IPS DF 6.9 (cell line): ENCODE measurements at regions not wholly inside any gene's neighbourhood (a gene's known extent, or its start where the extent isn't known, plus 50 kb on each side); places are given as distances from the start of the nearest gene placed in this dataset.

Source experiments
- DNase-seq: peaks from one replicate; pipeline ENCODE4 v3.0.0-alpha.2; 2013; ENCODE audit warnings: low read depth, low spot score
- H3K27ac ChIP-seq: one replicate; pipeline ENCODE4 v1.5.1; 2013; ENCODE audit warnings: low read length, control low read depth
- H3K27me3 ChIP-seq: 2 replicates; pipeline ENCODE4 v1.6.1; 2013; ENCODE audit warnings: mild to moderate bottlenecking, low read length; ENCODE audit not compliant: control insufficient read depth, insufficient read depth
- H3K36me3 ChIP-seq: 2 replicates; pipeline ENCODE4 v1.6.1; 2013; ENCODE audit warnings: low read length; ENCODE audit not compliant: control insufficient read depth, insufficient read depth
- H3K4me1 ChIP-seq: 2 replicates; pipeline ENCODE4 v1.6.1; 2013; ENCODE audit warnings: low read length; ENCODE audit not compliant: control insufficient read depth, insufficient read depth
- H3K4me3 ChIP-seq: 2 replicates; pipeline ENCODE4 v1.5.1; 2013; ENCODE audit warnings: mild to moderate bottlenecking, low read length
- H3K9me3 ChIP-seq: 2 replicates; pipeline ENCODE4 v1.6.1; 2013; ENCODE audit warnings: low read length, inconsistent platforms; ENCODE audit not compliant: control insufficient read depth, insufficient read depth
- WGBS: extraction: QIAGEN DNeasy Blood & Tissue Kit; methylation state at CpG from one replicate; pipeline ENCODE4 v1.1.7; 2013; ENCODE audit warnings: mixed read lengths, missing lambda C conversion rate; ENCODE audit not compliant: insufficient read length, insufficient coverage; 5-methylcytosine and 5-hydroxymethylcytosine counted together

GRCh38 chr9:82090046-82090445 is 101.5 kb downstream of the SPATA31D1 start:
- Histone ChIP-seq H3K27ac (no peak overlapping the region), H3K4me3 (no peak overlapping the region), H3K4me1 (no peaks in the 10 kb centered on the region), H3K9me3 (no peaks in the 10 kb centered on the region), H3K36me3 (no peaks in the 10 kb centered on the region), H3K27me3 (no peaks in the 10 kb centered on the region)
- no peak for DNase-seq
- no CpG with 5 or more reads among the region's 2 CpGs for WGBS

DNA sequence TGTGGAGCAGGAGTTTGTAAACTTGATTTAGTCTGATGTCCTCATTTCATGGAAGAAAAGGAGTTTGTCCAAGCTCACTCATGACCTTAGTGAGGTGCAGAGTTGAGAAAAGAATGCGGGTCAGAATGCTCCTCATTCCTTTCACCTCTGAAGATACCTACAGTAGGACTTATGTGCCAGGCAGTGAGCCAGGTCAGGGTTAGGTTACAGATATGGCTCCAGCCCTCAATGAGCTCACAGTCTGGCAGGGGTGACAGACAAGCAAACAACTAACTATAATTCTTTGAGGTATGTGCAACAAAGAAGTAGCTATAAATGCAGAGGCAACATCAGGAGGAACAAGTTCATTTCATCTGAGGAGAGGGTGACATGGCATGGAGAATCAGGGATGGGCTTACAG is 102.5 kb downstream of the SPATA31D1 start:
- no peaks in the 10 kb centered on the region for H3K9me3 ChIP-seq
- no peaks in the 10 kb centered on the region for H3K36me3 ChIP-seq
- WGBS: no CpG with 5 or more reads among the region's 1 CpG

GRCh38 chr9:82091610-82092009 is 103.0 kb downstream of the SPATA31D1 start:
- Histone ChIP-seq H3K27me3 (no peaks in the 10 kb centered on the region), H3K4me1 (no peaks in the 10 kb centered on the region), H3K36me3 (no peaks in the 10 kb centered on the region), H3K4me3 (no peak overlapping the region), H3K9me3 (no peaks in the 10 kb centered on the region), H3K27ac (no peak overlapping the region)
- DNase-seq: no peak
- no CpG with 5 or more reads among the region's 2 CpGs for WGBS

More for the DNA sequence above, 102.5 kb downstream of the SPATA31D1 start:
- Histone ChIP-seq H3K4me3 (no peak overlapping the region), H3K4me1 (no peaks in the 10 kb centered on the region), H3K27me3 (no peaks in the 10 kb centered on the region), H3K27ac (no peak overlapping the region)
- no peak for DNase-seq

DNA sequence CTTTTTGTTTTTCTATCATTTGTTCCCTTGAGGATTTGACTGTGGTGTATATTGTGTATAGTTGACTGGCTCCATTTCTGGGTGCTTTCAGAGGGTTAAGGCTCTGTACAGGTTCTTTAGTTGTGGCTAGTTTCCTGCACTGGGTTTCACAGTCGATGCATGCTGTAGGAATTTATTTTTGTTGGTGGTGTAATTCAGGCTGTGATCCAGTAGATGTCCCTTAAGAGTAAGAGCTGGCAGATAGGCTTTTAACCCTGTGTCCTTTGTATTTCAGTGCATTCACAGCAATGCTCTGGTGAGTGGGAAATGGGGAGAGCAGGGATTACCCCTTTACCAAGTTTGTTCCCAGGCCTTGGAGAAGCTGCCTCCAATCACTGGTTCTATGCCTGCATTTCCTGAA is 112.9 kb downstream of the SPATA31D1 start:
- DNase-seq: no peak

GRCh38 chr9:82104252-82104651 is 115.7 kb downstream of the SPATA31D1 start:
- no peaks in the 10 kb centered on the region for H3K27me3 ChIP-seq
- no peaks in the 10 kb centered on the region for H3K36me3 ChIP-seq
- no peak for DNase-seq
- H3K4me3 ChIP-seq: no peak overlapping the region
- H3K4me1 ChIP-seq: no peaks in the 10 kb centered on the region
- peaks cover 2% of the 10 kb centered on the region; the same call in 1 of the 2 replicates for H3K9me3 ChIP-seq
- no CpG with 5 or more reads among the region's 1 CpG for WGBS
- H3K27ac ChIP-seq: no peak overlapping the region

More for the DNA sequence above, 112.9 kb downstream of the SPATA31D1 start:
- Histone ChIP-seq H3K27me3 (no peaks in the 10 kb centered on the region), H3K4me3 (no peak overlapping the region), H3K27ac (no peak overlapping the region), H3K4me1 (no peaks in the 10 kb centered on the region), H3K9me3 (peaks cover 2% of the 10 kb centered on the region; the same call in 1 of the 2 replicates), H3K36me3 (no peaks in the 10 kb centered on the region)
- WGBS: no CpG with 5 or more reads among the region's 1 CpG

GRCh38 chr9:82105729-82106128 is 117.2 kb downstream of the SPATA31D1 start:
- no peak overlapping the region for H3K27ac ChIP-seq
- H3K9me3 ChIP-seq: peaks cover 2% of the 10 kb centered on the region; the same call in 1 of the 2 replicates
- no peaks in the 10 kb centered on the region; the same call in 1 of the 2 replicates for H3K4me1 ChIP-seq
- WGBS: no CpG with 5 or more reads among the region's 3 CpGs
- H3K4me3 ChIP-seq: no peak overlapping the region
- H3K27me3 ChIP-seq: no peaks in the 10 kb centered on the region
- no peaks in the 10 kb centered on the region for H3K36me3 ChIP-seq
- DNase-seq: no peak

DNA sequence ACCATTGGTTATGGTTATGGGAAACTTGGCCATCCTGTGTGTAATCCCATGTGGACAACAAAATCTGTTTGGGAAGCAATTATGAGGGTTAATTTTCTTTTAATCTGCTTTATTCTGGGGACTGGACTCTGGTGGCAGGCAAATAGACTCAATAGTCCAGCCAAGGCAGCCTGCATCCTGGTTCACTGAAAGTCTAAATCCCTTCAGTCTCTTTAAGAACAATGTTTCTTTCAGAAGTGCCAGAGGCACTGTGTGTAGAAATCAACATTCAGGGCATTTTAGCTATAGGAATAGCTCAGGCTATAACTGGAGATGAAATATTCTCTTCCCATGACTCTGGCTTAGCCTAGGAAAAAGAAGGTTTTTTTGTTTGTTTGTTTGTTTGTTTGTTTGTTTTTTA is 118.0 kb downstream of the SPATA31D1 start:
- Histone ChIP-seq H3K36me3 (no peaks in the 10 kb centered on the region), H3K4me1 (no peaks in the 10 kb centered on the region; the same call in 1 of the 2 replicates), H3K4me3 (no peak overlapping the region), H3K27ac (no peak overlapping the region), H3K9me3 (no peaks in the 10 kb centered on the region; the same call in 1 of the 2 replicates), H3K27me3 (no peaks in the 10 kb centered on the region)
- DNase-seq: no peak

DNA sequence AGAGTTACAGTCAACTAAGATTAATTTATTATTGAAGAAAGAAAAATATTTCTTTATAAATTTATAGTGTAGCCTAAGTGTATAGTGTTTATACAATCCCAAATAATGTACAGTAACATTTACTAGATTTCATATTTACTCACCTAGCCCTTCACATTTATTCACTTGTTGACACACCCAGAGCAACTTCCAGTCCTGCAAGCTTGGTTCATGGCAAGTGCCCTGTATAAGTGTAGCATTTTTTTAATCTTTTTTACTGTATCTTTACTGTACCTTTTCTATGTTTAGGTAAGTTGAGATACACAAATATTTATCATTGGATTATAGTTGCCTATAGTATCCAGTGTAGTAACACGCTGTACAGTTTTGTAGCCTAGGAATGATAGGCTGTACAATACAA is 119.9 kb downstream of the SPATA31D1 start:
- H3K9me3 ChIP-seq: no peaks in the 10 kb centered on the region
- H3K36me3 ChIP-seq: no peaks in the 10 kb centered on the region
- WGBS: no CpG with 5 or more reads among the region's 1 CpG
- no peaks in the 10 kb centered on the region for H3K27me3 ChIP-seq
- no peak overlapping the region for H3K27ac ChIP-seq
- no peaks in the 10 kb centered on the region; the same call in 1 of the 2 replicates for H3K4me1 ChIP-seq
- DNase-seq: no peak
- H3K4me3 ChIP-seq: no peak overlapping the region

GRCh38 chr9:82108941-82109340 is 120.4 kb downstream of the SPATA31D1 start:
- H3K27ac ChIP-seq: no peak overlapping the region
- no peaks in the 10 kb centered on the region for H3K9me3 ChIP-seq
- H3K4me3 ChIP-seq: no peak overlapping the region
- H3K4me1 ChIP-seq: no peaks in the 10 kb centered on the region; the same call in 1 of the 2 replicates
- no peak for DNase-seq
- no peaks in the 10 kb centered on the region for H3K27me3 ChIP-seq
- no peaks in the 10 kb centered on the region for H3K36me3 ChIP-seq

GRCh38 chr9:82109626-82110025 is 121.1 kb downstream of the SPATA31D1 start:
- Histone ChIP-seq H3K4me3 (no peak overlapping the region), H3K36me3 (no peaks in the 10 kb centered on the region), H3K9me3 (no peaks in the 10 kb centered on the region), H3K27me3 (no peaks in the 10 kb centered on the region), H3K4me1 (no peaks in the 10 kb centered on the region; the same call in 1 of the 2 replicates), H3K27ac (no peak overlapping the region)
- no peak for DNase-seq

DNA sequence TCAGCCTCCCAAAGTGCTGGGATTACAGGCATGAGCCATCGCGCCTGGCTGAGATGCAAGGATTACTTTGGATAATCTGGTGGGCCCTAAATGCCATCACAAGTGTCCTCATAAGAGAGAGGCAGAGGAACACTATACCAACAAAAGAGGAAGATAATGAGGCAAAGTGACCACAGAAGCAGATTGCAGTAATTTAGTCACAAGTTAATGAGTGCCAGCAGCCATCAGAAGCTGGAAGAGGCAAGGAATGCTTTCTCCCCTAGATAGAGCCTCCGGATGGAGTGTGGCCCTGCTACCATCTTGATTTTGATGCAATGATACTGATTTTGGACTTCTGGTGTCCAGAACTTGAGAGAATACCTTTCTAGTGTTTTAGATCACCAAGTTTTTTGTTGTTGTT is 122.3 kb downstream of the SPATA31D1 start:
- no peak overlapping the region for H3K27ac ChIP-seq
- DNase-seq: no peak
- WGBS: no CpG with 5 or more reads among the region's 3 CpGs

More for the DNA sequence above, 122.3 kb downstream of the SPATA31D1 start:
- Histone ChIP-seq H3K36me3 (no peaks in the 10 kb centered on the region), H3K4me3 (no peak overlapping the region), H3K9me3 (no peaks in the 10 kb centered on the region), H3K27me3 (no peaks in the 10 kb centered on the region), H3K4me1 (no peaks in the 10 kb centered on the region; the same call in 1 of the 2 replicates)
